ENCODE measurements at regions not wholly inside any gene's neighbourhood (a gene's known extent, or its start where the extent isn't known, plus 50 kb on each side); places are given as distances from the start of the nearest gene placed in this dataset.

- DNase-seq, result no peak
These were observed 368.1 kb downstream of the RPS24 start for GRCh38 chr10:78401624-78402367.

- DNase-seq, result no peak
These were observed 368.9 kb downstream of the RPS24 start for GRCh38 chr10:78402591-78402990.

GRCh38 chr10:78403781-78404180 is 370.1 kb downstream of the RPS24 start:
- DNase-seq, result no peak

GRCh38 chr10:78404296-78404695 is 370.6 kb downstream of the RPS24 start:
- no peak for DNase-seq

GRCh38 chr10:78405231-78405630 is 371.6 kb downstream of the RPS24 start:
- no peak for DNase-seq

- no peak for DNase-seq
These were observed 372.1 kb downstream of the RPS24 start for GRCh38 chr10:78405736-78406135.

GRCh38 chr10:78406648-78407008 is 373.0 kb downstream of the RPS24 start:
- DNase-seq, result no peak

GRCh38 chr10:78407009-78407711 is 373.5 kb downstream of the RPS24 start:
- peak; percentile 59 for DNase-seq

GRCh38 chr10:78407966-78408365 is 374.3 kb downstream of the RPS24 start:
- DNase-seq, result no peak

- DNase-seq, result no peak
These were observed 375.2 kb downstream of the RPS24 start for GRCh38 chr10:78408671-78409472.

GRCh38 chr10:78410046-78410965 is 376.6 kb downstream of the RPS24 start:
- DNase-seq, result no peak

GRCh38 chr10:78411716-78412115 is 378.1 kb downstream of the RPS24 start:
- DNase-seq, result no peak

- no peak for DNase-seq
These were observed 378.9 kb downstream of the RPS24 start for GRCh38 chr10:78412605-78413004.

- no peak for DNase-seq
These were observed 379.7 kb downstream of the RPS24 start for GRCh38 chr10:78413076-78414055.

GRCh38 chr10:78414380-78414779 is 380.7 kb downstream of the RPS24 start:
- DNase-seq, result no peak

GRCh38 chr10:78415111-78415510 is 381.4 kb downstream of the RPS24 start:
- no peak for DNase-seq

GRCh38 chr10:78416031-78417011 is 382.7 kb downstream of the RPS24 start:
- DNase-seq, result no peak

GRCh38 chr10:78417425-78418370 is 384.0 kb downstream of the RPS24 start:
- DNase-seq, result no peak

Data from CD4-positive, alpha-beta T cell treated with Interleukin-15 for 1 hour (primary cell).